ENCODE measurements at regions not wholly inside any gene's neighbourhood (a gene's known extent, or its start where the extent isn't known, plus 50 kb on each side); places are given as distances from the start of the nearest gene placed in this dataset.

DNA sequence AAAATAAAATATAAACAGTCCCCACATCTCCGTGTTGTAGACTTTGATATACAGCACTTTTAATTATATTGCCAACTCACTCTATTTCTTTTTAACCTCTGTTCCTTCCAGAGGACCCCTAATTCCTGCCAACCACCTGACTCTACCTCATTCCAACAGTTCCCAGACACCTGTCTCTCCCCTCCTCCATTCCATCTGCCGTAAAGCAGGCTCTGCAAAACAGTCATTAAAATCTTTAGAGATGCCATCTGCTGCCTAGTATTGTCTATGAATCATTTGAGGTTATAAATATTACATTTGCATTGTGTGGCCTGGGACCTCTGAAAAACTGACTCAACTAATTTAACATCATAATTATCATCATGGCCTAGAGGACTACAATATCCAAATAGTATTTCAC, 148.8 kb upstream of the DCN start:
- H3K4me3 Mint-ChIP-seq (ENCODE audit: unreplicated experiment) = no peak overlapping the region
- no peaks in the 10 kb centered on the region for H3K4me1 Mint-ChIP-seq (ENCODE audit: low read depth, unreplicated experiment)
- Histone ChIP-seq H3K9me3 (no peaks in the 10 kb centered on the region), H3K4me3 (ENCODE audit: low read depth, low read length) (no peak overlapping the region), H3K4me1 (no peaks in the 10 kb centered on the region), H3K27me3 (replicated peaks; ENCODE audit: control insufficient read depth, insufficient read depth, low read length) (no peaks in the 10 kb centered on the region), H3K36me3 (ENCODE audit: control insufficient read depth, insufficient read depth, low read length) (no peaks in the 10 kb centered on the region)
- ChIA-PET POLR2A (no interaction called here), CTCF (no interaction called here)
- H3K27me3 Mint-ChIP-seq (ENCODE audit: insufficient read depth, unreplicated experiment) = no peaks in the 10 kb centered on the region
- BruUV-seq (replicated peaks) = no TSS peak
- no peak for DNase-seq
- TF ChIP-seq CTCF (IDR thresholded peaks at IDR 0.05; ENCODE audit: insufficient read depth in 1 of 2, low read depth in 1 of 2, low read length in 1 of 2, severe bottlenecking in 1 of 2, unreplicated experiment in 1 of 2) = no peak
- no peaks in the 10 kb centered on the region for H3K9me3 Mint-ChIP-seq (ENCODE audit: unreplicated experiment)
- no peak overlapping the region for H3K27ac Mint-ChIP-seq (ENCODE audit: unreplicated experiment)
- no peaks in the 10 kb centered on the region for H3K36me3 Mint-ChIP-seq (ENCODE audit: insufficient read depth, unreplicated experiment)
- intact Hi-C loops (cut with micrococcal nuclease; ENCODE audit: unreplicated experiment) = no loop called here

- H3K27me3 Mint-ChIP-seq (ENCODE audit: insufficient read depth, unreplicated experiment) = no peaks in the 10 kb centered on the region
- H3K4me3 Mint-ChIP-seq (ENCODE audit: unreplicated experiment) = no peak overlapping the region
- no peaks in the 10 kb centered on the region for H3K9me3 ChIP-seq
- H3K36me3 ChIP-seq (ENCODE audit: control insufficient read depth, insufficient read depth, low read length) = no peaks in the 10 kb centered on the region
- no peaks in the 10 kb centered on the region for H3K9me3 Mint-ChIP-seq (ENCODE audit: unreplicated experiment)
- intact Hi-C loops (cut with micrococcal nuclease; ENCODE audit: unreplicated experiment) = loop anchor here (5.0 kb wide), 1 partner anchor 36 kb away; no protein-coding TSS in a partner anchor
- H3K4me1 ChIP-seq = no peaks in the 10 kb centered on the region
- CTCF ChIA-PET = no interaction called here
- DNase-seq = no peak
- H3K27me3 ChIP-seq (replicated peaks; ENCODE audit: control insufficient read depth, insufficient read depth, low read length) = no peaks in the 10 kb centered on the region
- H3K36me3 Mint-ChIP-seq (ENCODE audit: insufficient read depth, unreplicated experiment) = no peaks in the 10 kb centered on the region
- POLR2A ChIA-PET = no interaction called here
- no peak for TF ChIP-seq CTCF (IDR thresholded peaks at IDR 0.05; ENCODE audit: insufficient read depth in 1 of 2, low read depth in 1 of 2, low read length in 1 of 2, severe bottlenecking in 1 of 2, unreplicated experiment in 1 of 2)
- no peak overlapping the region for H3K27ac Mint-ChIP-seq (ENCODE audit: unreplicated experiment)
- BruUV-seq (replicated peaks) = no TSS peak
- H3K4me1 Mint-ChIP-seq (ENCODE audit: low read depth, unreplicated experiment) = no peaks in the 10 kb centered on the region
- H3K4me3 ChIP-seq (ENCODE audit: low read depth, low read length) = no peak overlapping the region
Measured at GRCh38 chr12:91328451-91328850, 145.8 kb upstream of the DCN start.

DNA sequence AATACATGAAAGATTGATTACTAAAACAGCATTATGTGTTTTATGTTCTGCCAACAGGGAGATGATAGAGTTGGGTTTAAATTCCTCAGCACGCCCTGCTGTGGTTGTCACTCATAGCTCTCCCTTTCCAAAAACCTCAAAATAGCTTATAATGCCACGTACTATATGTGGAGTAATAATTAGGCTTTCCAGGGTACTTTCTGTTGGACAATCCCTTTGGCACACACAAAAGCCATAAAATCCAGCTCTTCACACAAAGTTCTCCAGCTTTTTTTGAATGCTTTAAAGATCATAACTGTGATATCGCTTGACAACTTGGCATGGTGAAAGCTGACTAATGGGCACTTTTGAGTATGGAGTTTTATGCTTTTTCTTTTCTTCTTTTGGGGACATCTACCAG, 145.3 kb upstream of the DCN start:
- Mint-ChIP-seq H3K27me3 (ENCODE audit: insufficient read depth, unreplicated experiment) (no peaks in the 10 kb centered on the region), H3K27ac (ENCODE audit: unreplicated experiment) (no peak overlapping the region), H3K36me3 (ENCODE audit: insufficient read depth, unreplicated experiment) (no peaks in the 10 kb centered on the region), H3K4me3 (ENCODE audit: unreplicated experiment) (no peak overlapping the region), H3K9me3 (ENCODE audit: unreplicated experiment) (no peaks in the 10 kb centered on the region), H3K4me1 (ENCODE audit: low read depth, unreplicated experiment) (no peaks in the 10 kb centered on the region)
- CTCF ChIA-PET = no interaction called here
- H3K4me1 ChIP-seq = no peaks in the 10 kb centered on the region
- H3K36me3 ChIP-seq (ENCODE audit: control insufficient read depth, insufficient read depth, low read length) = no peaks in the 10 kb centered on the region
- no peak overlapping the region for H3K4me3 ChIP-seq (ENCODE audit: low read depth, low read length)
- H3K9me3 ChIP-seq = no peaks in the 10 kb centered on the region
- H3K27me3 ChIP-seq (replicated peaks; ENCODE audit: control insufficient read depth, insufficient read depth, low read length) = no peaks in the 10 kb centered on the region
- POLR2A ChIA-PET = no interaction called here
- TF ChIP-seq CTCF (IDR thresholded peaks at IDR 0.05; ENCODE audit: insufficient read depth in 1 of 2, low read depth in 1 of 2, low read length in 1 of 2, severe bottlenecking in 1 of 2, unreplicated experiment in 1 of 2) = no peak
- BruUV-seq (replicated peaks) = no TSS peak
- intact Hi-C loops (cut with micrococcal nuclease; ENCODE audit: unreplicated experiment) = loop anchor here (5.0 kb wide), 1 partner anchor 36 kb away; no protein-coding TSS in a partner anchor
- no peak for DNase-seq
